22Rv1 (cell line): ENCODE measurements at regions not wholly inside any gene's neighbourhood (a gene's known extent, or its start where the extent isn't known, plus 50 kb on each side); places are given as distances from the start of the nearest gene placed in this dataset.

Experiments used
- CTCF ChIP-seq: fragments of 450-650 bp; IDR thresholded peaks from 2 replicates; pipeline ENCODE4 v1.5.1; 2017; ENCODE audit warnings: mild to moderate bottlenecking
- ZFX ChIP-seq: fragments of 450-650 bp; IDR thresholded peaks from 2 replicates; pipeline ENCODE4 v1.6.1; 2017; ENCODE audit warnings: antibody characterized with exemption, borderline replicate concordance

GRCh38 chr1:38153066-38153777, 106.6 kb upstream of the POU3F1 start:
- no peak; the same call in 1 of the 2 replicates for TF ChIP-seq CTCF
- TF ChIP-seq ZFX = no peak
